ENCODE measurements at regions not wholly inside any gene's neighbourhood (a gene's known extent, or its start where the extent isn't known, plus 50 kb on each side); places are given as distances from the start of the nearest gene placed in this dataset.

- dilution Hi-C loops (cut with HindIII; ENCODE audit: low sequenced_read_pairs, unreplicated experiment) (no loop called here), intact Hi-C loops (cut with micrococcal nuclease) (no loop called here), in situ Hi-C loops (cut with MboI; ENCODE audit: low sequenced_read_pairs) (no loop called here)
- Histone ChIP-seq H3K9me1 (ENCODE audit: insufficient read depth, low read length) (no peaks in the 10 kb centered on the region), H2BK120ac (ENCODE audit: low read depth, low read length) (no peak overlapping the region), H2BK15ac (ENCODE audit: low read depth, low read length) (no peak overlapping the region), H3K14ac (replicated peaks; ENCODE audit: low read depth, low read length) (no peak overlapping the region), H2BK5ac (ENCODE audit: low read depth, low read length, poor library complexity, severe bottlenecking) (no peak overlapping the region), H3K36me3 (ENCODE audit: control insufficient read depth, insufficient read depth, low read length) (no peaks in the 10 kb centered on the region), H3K27me3 (ENCODE audit: control insufficient read depth, insufficient read depth, low read length) (no peaks in the 10 kb centered on the region), H2AFZ (replicated peaks; ENCODE audit: low read length, poor library complexity) (no peak overlapping the region), H3K4me2 (ENCODE audit: low read depth, low read length) (no peak overlapping the region), H4K20me1 (ENCODE audit: insufficient read depth, low read length) (no peaks in the 10 kb centered on the region), H2BK20ac (ENCODE audit: low read depth, low read length) (no peak overlapping the region), H2AK5ac (ENCODE audit: low read depth, low read length) (no peak overlapping the region), H3K79me1 (ENCODE audit: low read depth in 1 of 2, low read length in 2 of 2) (no peaks in the 10 kb centered on the region), H3K4me3 (ENCODE audit: insufficient read depth, low read depth, low read length) (no peak overlapping the region), H3K56ac (ENCODE audit: extremely low read depth, insufficient read depth, low read length) (no peak overlapping the region), H3K9me3 (ENCODE audit: control insufficient read depth, insufficient read depth, low read length) (peaks cover 12% of the 10 kb centered on the region), H3K4me1 (ENCODE audit: control insufficient read depth, insufficient read depth, low read length) (no peaks in the 10 kb centered on the region), H3K9ac (ENCODE audit: low read depth, low read length) (no peak overlapping the region), H4K8ac (ENCODE audit: low read depth in 2 of 2, low read length in 2 of 2) (no peak overlapping the region), H3K23ac (ENCODE audit: low read depth, low read length) (no peak overlapping the region), H4K91ac (ENCODE audit: insufficient read depth, low read depth, low read length) (no peak overlapping the region), H3K4ac (ENCODE audit: low read depth, low read length) (no peak overlapping the region), H3K27ac (ENCODE audit: insufficient read depth, low read length) (no peak overlapping the region), H4K5ac (ENCODE audit: low read depth, low read length) (no peak overlapping the region), H2AK9ac (replicated peaks; ENCODE audit: low read depth, low read length, poor library complexity) (no peak overlapping the region), H3K18ac (ENCODE audit: low read depth, low read length) (no peak overlapping the region)
- WGBS, 2 experiments (ENCODE audit: extremely low coverage in 2 of 2, insufficient read length in 1 of 2) = no CpG with 5 or more reads among the region's 6 CpGs
- ChIA-PET POLR2A (ENCODE audit: unreplicated experiment) (no interaction called here), CTCF (no interaction called here)
- no TSS peak for BruUV-seq (replicated peaks)
- DNase-seq (no peak), ATAC-seq (ENCODE audit: low read depth) (no peak)
- TF ChIP-seq ELK1 (IDR thresholded peaks at IDR 0.05; ENCODE audit: borderline replicate concordance, low read depth, low read length) = no peak
- TF ChIP-seq RAD21 (IDR thresholded peaks at IDR 0.05; ENCODE audit: low read length) = no peak
- TF ChIP-seq MAZ (IDR thresholded peaks at IDR 0.05; ENCODE audit: borderline replicate concordance, low read depth, low read length) = no peak
- no peak for TF ChIP-seq MXI1 (IDR thresholded peaks at IDR 0.05; ENCODE audit: borderline replicate concordance, low read depth, low read length)
- no peak for TF ChIP-seq MAFK (IDR thresholded peaks at IDR 0.05; ENCODE audit: low read depth, low read length)
- TF ChIP-seq RFX5 (IDR thresholded peaks at IDR 0.05; ENCODE audit: low read depth, low read length) = no peak
- TF ChIP-seq CEBPB (IDR thresholded peaks at IDR 0.05; ENCODE audit: low read depth, low read length) = no peak
- TF ChIP-seq NFE2L2 (IDR thresholded peaks at IDR 0.05; ENCODE audit: low read depth, low read length) = no peak
- no peak for TF ChIP-seq BHLHE40 (IDR thresholded peaks at IDR 0.05; ENCODE audit: low read depth, low read length)
- no peak for TF ChIP-seq CHD1 (IDR thresholded peaks at IDR 0.05; ENCODE audit: low read depth, low read length)
- no peak for TF ChIP-seq CTCF (conservative IDR thresholded peaks at IDR 0.05; ENCODE audit: low read depth, low read length)
- no peak for TF ChIP-seq FOS (IDR thresholded peaks at IDR 0.05; ENCODE audit: low read depth, low read length)
- no peak for TF ChIP-seq POLR2A (IDR thresholded peaks at IDR 0.05; ENCODE audit: low read depth, low read length)
- TF ChIP-seq USF2 (IDR thresholded peaks at IDR 0.05; ENCODE audit: low read depth, low read length) = no peak
- TF ChIP-seq SMC3 (IDR thresholded peaks at IDR 0.05; ENCODE audit: low read depth, low read length) = no peak
- no peak for TF ChIP-seq RCOR1 (IDR thresholded peaks at IDR 0.05; ENCODE audit: insufficient replicate concordance, low read length)
Observed at GRCh38 chr16:7148606-7149005, 184.0 kb upstream of the RBFOX1 start.
